HFFc6 (cell line): ENCODE measurements at regions not wholly inside any gene's neighbourhood (a gene's known extent, or its start where the extent isn't known, plus 50 kb on each side); places are given as distances from the start of the nearest gene placed in this dataset.

Experiments used
- DNase-seq: peaks from one replicate; pipeline ENCODE4 v3.0.0-alpha.2; 2018
- H3K27ac Mint-ChIP-seq: 2 replicates; pipeline ENCODE4 v1.8.0; 2020; ENCODE audit warnings: mild to moderate bottlenecking, mixed read lengths
- H3K27me3 Mint-ChIP-seq: 2 replicates; pipeline ENCODE4 v1.8.0; 2021; ENCODE audit warnings: mild to moderate bottlenecking, moderate library complexity, mixed read lengths; ENCODE audit not compliant: insufficient read depth
- H3K36me3 Mint-ChIP-seq: 2 replicates; pipeline ENCODE4 v1.8.0; 2021; ENCODE audit warnings: low read depth, mixed read lengths
- H3K4me1 Mint-ChIP-seq: 2 replicates; pipeline ENCODE4 v1.8.0; 2020; ENCODE audit warnings: low read depth, mixed read lengths
- H3K4me3 Mint-ChIP-seq: 2 replicates; pipeline ENCODE4 v1.8.0; 2020; ENCODE audit warnings: mild to moderate bottlenecking, moderate library complexity, mixed read lengths
- H3K9me3 Mint-ChIP-seq: 2 replicates; pipeline ENCODE4 v1.8.0; 2020; ENCODE audit warnings: mild to moderate bottlenecking, mixed read lengths
- TF ChIP-seq, protein P1 (sequence below): fragments of 200-600 bp; sonication (generic); IDR thresholded peaks from 2 replicates; pipeline ENCODE4 v1.5.0; 2021; ENCODE audit warnings: antibody characterized with exemption, mild to moderate bottlenecking

DNA sequence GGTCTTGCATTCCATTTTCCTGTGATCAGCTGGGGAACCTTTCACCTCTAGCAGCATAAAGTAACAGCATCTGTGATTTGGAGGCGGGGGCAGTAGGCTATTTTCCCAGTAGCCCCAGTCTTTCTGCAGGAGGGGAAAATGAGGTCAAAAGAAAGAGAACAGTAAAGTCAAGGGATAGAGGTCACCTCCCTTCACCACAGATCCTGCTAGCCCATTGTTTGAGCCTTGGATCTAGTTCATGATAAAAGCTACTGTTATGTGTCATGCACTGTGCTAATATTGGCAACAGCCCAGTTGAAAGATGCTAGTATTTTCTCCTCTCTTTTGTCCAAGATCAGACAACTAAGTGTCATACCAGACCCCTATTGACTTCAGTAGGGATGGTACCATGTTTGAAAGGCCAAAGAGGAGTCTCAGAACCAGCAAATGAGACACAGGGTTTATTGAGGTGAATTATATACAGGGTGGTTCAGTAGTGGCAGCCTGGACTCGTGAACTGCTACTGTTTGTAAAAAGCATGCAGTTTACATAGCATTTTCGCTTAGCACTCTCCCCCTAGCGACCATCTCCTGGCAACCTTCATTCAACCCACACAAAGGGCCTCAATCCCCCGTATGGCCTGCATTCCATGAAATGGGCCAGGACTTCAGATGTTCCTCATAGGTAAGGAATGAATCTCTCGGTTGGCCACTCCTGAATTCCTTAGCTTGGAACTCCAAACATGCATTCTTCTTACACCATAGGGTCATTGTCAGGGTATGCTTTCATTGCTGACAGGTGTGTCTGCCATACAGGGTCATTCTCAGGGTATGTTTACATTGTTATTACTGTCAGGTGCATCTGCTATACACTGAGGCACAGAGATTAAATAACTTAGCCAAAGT lies 170.0 kb upstream of the FRMPD4 start:
- no peaks in the 10 kb centered on the region for H3K9me3 Mint-ChIP-seq
- no peak overlapping the region for H3K4me3 Mint-ChIP-seq
- no peaks in the 10 kb centered on the region for H3K27me3 Mint-ChIP-seq
- no peaks in the 10 kb centered on the region for H3K36me3 Mint-ChIP-seq
- DNase-seq = no peak
- TF ChIP-seq, protein P1, sequence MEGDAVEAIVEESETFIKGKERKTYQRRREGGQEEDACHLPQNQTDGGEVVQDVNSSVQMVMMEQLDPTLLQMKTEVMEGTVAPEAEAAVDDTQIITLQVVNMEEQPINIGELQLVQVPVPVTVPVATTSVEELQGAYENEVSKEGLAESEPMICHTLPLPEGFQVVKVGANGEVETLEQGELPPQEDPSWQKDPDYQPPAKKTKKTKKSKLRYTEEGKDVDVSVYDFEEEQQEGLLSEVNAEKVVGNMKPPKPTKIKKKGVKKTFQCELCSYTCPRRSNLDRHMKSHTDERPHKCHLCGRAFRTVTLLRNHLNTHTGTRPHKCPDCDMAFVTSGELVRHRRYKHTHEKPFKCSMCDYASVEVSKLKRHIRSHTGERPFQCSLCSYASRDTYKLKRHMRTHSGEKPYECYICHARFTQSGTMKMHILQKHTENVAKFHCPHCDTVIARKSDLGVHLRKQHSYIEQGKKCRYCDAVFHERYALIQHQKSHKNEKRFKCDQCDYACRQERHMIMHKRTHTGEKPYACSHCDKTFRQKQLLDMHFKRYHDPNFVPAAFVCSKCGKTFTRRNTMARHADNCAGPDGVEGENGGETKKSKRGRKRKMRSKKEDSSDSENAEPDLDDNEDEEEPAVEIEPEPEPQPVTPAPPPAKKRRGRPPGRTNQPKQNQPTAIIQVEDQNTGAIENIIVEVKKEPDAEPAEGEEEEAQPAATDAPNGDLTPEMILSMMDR = no peak
- H3K4me1 Mint-ChIP-seq = peaks cover 34% of the 10 kb centered on the region
- H3K27ac Mint-ChIP-seq = no peak overlapping the region

GRCh38 chrX:11968991-11969390 lies 169.3 kb upstream of the FRMPD4 start:
- H3K9me3 Mint-ChIP-seq = no peaks in the 10 kb centered on the region
- H3K4me3 Mint-ChIP-seq = no peak overlapping the region
- peaks cover 34% of the 10 kb centered on the region for H3K4me1 Mint-ChIP-seq
- no peak overlapping the region for H3K27ac Mint-ChIP-seq
- no peaks in the 10 kb centered on the region for H3K36me3 Mint-ChIP-seq
- DNase-seq = no peak
- TF ChIP-seq, protein P1 = no peak
- peaks cover 3% of the 10 kb centered on the region; the same call in 1 of the 2 replicates for H3K27me3 Mint-ChIP-seq

GRCh38 chrX:11970578-11971359 lies 167.5 kb upstream of the FRMPD4 start:
- no peaks in the 10 kb centered on the region for H3K9me3 Mint-ChIP-seq
- H3K27ac Mint-ChIP-seq = peak overlapping the region; percentile 29
- no peaks in the 10 kb centered on the region for H3K36me3 Mint-ChIP-seq
- H3K4me1 Mint-ChIP-seq = peaks cover 34% of the 10 kb centered on the region
- DNase-seq = peak; percentile 16
- TF ChIP-seq, protein P1 = no peak
- H3K4me3 Mint-ChIP-seq = no peak overlapping the region
- H3K27me3 Mint-ChIP-seq = peaks cover 3% of the 10 kb centered on the region; the same call in 1 of the 2 replicates

GRCh38 chrX:11976663-11977062 lies 161.6 kb upstream of the FRMPD4 start:
- peaks cover 3% of the 10 kb centered on the region; the same call in 1 of the 2 replicates for H3K27me3 Mint-ChIP-seq
- no peaks in the 10 kb centered on the region for H3K9me3 Mint-ChIP-seq
- no peaks in the 10 kb centered on the region for H3K4me1 Mint-ChIP-seq
- no peak for DNase-seq
- TF ChIP-seq, protein P1 = no peak
- H3K4me3 Mint-ChIP-seq = no peak overlapping the region
- no peaks in the 10 kb centered on the region for H3K36me3 Mint-ChIP-seq
- H3K27ac Mint-ChIP-seq = no peak overlapping the region

DNA sequence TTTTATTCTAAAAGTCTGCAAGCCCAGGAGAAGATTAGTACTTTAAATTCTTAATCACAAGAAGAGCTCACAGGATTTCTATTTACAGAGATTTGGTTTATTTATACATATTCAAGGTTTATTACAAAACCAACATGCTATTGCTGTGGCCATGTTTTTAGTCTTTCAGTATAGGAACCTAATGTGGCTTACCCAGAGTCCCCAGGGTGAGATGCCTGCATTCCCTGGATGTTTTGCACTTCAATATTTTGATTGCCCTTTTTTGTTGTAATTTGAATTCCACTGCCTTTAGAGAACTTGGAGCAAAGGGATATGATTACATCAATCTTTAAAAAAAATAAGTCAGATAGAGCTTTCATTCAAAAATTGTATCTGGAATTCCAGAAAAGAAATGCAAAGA lies 146.0 kb upstream of the FRMPD4 start:
- DNase-seq = no peak
- Mint-ChIP-seq H3K9me3 (no peaks in the 10 kb centered on the region), H3K4me3 (no peak overlapping the region), H3K36me3 (no peaks in the 10 kb centered on the region), H3K4me1 (no peaks in the 10 kb centered on the region), H3K27ac (no peak overlapping the region), H3K27me3 (no peaks in the 10 kb centered on the region)
- TF ChIP-seq, protein P1 = no peak
